ENCODE measurements at regions not wholly inside any gene's neighbourhood (a gene's known extent, or its start where the extent isn't known, plus 50 kb on each side); places are given as distances from the start of the nearest gene placed in this dataset.
A peak's percentile ranks its signal among the peaks of the same experiment; 100 is the strongest.

DNA sequence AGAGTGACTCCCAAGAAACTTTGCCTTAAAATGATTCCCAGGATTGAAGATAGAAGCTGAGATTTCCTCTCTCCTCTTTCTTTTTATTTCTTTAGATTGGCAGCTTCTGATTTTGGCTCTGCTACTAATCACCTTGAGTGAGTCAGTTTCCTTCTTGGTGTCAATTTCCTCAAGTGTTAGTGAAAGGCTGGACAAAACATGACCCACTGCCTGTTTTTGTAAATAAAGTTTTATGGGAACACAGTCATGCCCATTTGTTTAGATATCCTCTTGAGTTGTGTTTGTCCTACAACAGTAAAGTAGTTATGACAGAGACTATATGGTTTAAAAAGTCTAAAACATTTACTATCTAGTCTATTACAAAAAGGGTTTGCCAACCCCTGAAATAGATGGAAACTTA, 227.2 kb upstream of the TBX3 start:
- no peak for DNase-seq

DNA sequence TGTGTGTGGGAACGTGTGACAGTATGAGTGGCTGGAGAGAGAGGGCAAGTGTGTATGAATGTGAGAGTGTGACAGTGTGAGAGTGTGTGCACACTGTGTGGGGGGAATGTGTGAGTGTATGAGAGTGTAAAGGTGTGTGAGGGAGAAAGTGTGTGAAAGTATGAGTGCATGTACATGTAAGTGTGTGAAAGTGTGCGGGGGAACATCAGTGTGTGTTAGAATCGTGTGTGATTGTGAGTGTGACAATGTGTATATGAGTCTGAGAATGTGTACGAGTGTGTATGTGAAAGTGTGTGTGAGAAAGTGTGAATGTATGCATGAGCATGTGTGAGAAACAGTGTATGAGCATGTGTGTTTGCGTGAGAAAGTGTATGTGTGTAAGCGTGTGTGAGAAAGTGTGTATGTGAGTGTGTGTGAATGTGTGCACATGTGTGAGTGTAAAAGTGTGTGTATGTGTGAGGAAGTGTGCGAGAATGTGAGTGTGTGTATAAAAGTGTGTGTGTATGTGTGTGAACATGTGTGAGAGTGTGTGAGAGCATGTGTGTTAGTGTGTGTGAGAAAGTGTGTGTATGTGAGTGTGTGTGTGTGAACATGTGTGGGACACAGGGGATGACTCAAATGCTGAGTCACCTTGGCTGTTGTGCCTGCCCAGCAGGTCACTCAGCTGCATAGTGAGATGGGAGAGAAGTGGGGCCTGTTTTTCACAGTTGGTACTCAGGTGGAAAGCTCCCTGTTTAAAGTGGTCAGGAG, 220.5 kb upstream of the TBX3 start:
- no peak for DNase-seq

DNA sequence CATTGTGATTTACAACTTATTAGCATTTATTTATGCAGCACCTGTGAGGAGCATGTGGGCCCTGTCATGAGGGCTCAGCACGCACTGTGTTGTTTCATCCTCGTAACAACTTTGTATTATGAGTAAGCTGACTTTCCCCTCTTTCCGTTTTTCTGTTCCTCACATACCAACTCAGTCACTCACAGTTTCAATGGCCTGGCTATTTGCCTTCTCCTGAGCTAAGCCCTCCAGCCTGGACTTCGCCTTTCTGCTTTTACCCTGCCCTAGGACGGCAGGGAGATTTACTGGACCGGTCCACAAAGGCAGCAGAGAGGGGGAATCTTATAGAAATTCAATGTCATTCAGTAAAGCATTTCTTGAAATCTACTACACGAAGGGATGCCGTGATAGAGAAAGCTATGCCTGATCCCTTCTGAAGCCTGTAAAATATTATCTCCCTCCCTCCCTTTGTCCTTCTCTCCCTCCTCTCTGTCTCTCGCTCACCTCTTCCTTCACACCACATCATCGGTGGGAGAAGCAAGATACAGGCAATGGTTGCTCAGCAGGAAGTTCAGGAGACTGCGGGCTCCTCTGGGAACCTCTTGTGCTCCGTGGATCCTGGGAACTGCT, 219.2 kb upstream of the TBX3 start:
- DNase-seq = no peak

DNA sequence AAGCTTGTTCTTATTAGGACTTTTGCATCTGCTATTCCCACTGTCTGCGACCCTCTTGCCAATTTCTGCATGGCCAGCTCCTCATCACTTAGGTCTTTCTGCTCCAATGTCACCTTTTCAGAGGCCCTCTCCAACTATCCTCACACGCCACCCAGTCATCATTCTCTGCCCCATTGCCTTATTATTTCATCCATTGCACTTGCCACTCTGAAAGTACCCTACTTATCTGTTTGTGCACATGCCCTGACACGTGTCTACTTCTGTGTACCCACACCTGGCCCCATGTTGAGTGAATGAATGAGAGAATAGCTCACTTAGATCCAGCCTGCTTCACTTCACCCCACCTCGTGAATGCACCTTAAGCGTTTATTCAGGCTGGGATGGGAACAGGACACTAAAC, 218.7 kb upstream of the TBX3 start:
- DNase-seq = no peak

DNA sequence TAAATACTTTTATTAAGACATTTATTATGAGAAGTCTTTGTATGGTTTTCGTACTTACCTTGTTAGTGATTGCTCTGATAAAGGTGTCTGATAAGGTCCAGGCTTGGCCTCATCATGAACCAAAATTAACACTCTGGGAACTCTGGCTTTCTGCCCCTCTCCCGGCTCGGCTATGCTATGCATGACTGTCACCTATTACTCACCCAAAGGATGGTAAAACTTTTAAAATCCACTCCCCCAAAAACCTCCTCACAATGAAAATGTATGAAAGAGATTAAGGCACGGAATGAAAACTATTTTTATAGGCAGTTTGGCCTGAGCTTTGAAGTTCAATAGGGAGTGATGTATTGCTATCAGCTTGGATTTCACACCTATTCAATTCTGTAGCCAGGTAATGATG, 217.3 kb upstream of the TBX3 start:
- DNase-seq = no peak

DNA sequence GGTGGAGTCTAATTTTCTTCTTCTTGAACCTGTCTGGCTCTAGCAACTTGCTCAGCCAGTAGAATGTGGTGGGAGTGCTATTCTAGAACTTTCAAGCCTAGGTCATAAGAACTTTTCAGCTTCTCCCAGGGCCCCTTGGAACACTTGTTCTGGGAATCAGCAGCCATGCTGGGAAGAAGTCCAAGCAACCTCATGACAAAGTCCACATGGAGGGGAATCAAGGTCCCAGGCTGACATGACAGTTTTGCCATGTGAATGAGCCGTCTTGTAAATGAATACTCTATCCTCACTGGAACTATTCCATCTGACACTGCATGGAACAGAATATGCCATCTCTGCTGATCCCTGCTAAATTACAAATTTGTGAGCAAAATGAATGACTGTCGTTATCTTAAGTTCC, 214.2 kb upstream of the TBX3 start:
- no peak for DNase-seq

DNA sequence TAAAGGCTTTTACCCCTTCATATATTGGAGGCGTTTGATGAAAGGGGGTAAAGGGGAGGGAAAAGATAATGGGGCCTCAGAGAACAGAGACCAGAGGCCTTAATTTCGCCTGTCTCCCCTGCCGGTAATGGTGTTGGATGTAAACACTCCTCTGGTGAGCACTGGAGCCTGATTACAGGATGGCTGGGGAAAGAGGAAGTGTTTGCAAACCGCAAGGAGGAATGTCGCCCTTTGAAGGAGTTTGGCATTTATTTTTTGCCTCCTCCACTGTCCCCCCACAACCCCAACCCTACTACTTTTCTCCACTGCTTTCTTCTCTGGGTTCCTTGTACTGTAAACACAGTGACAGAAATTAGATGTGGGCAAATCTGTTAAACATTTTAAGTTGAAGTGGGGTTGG, 211.9 kb upstream of the TBX3 start:
- DNase-seq = no peak

DNA sequence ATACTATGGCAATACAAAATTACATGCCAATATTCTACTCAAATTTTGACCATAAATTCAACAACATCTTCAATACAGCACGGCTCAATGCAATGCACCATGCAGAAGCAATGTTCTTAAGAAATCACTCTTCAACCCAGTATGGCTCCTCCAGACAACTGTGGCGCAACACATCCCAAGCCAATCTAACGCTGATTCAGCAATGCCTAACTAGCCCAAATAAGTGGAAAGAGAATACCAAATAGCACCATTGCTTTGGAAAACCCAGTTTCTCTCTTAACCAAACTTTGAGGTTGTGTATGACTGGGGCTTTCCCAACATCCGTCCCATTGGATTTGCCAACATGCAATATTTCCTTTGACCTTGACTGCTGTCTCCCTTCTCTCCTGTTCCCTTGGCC, 211.1 kb upstream of the TBX3 start:
- no peak for DNase-seq

DNA sequence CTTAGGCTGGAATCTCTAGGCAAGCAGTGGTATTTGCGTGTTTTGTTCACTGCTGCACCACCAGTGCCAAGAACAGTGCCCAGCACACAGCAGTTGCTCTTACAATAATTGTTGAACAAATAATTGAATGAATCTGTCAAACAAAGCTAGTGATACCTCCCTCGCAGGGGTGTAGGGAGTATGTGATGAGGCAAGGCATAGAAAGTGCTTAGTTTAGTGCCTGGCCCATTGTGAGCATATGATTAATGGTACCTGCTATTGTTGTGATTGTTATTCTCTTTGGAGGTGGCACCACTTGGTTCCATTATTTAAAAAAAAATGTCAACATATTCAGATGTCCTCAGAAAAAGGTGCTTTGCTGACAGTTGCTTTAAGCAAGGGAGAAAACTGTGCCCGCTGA, 210.1 kb upstream of the TBX3 start:
- no peak for DNase-seq

DNA sequence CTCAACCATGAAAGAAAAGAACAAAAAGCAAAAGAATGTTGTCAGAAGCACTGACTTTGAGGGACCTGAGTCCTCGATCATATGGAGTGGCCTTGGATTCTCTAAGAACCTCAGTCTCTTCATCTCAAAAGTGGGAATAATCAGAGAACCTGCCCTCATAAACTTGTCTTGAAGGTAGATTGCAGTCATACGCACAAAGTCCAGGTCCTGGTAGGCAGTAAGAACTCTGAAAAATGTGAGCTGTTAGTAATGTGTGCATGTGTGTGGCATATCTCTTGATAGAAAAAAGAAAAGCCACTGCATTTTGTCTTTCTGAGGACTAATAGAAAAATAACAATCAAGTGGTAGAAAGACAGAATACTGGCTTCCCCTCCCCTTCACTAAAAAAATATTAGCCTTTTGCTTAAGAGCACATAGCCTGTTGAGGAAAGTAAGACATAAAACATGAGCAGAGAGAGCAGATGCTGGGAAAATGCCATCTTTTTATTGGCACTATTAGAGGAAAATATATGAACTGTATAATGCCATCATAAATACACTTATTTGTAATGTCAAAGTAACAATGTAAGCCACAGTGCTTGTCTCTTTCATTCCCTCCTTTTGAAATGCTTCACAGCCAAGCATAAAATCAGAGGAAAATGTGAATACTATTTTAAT, 205.1 kb upstream of the TBX3 start:
- DNase-seq = no peak

DNA sequence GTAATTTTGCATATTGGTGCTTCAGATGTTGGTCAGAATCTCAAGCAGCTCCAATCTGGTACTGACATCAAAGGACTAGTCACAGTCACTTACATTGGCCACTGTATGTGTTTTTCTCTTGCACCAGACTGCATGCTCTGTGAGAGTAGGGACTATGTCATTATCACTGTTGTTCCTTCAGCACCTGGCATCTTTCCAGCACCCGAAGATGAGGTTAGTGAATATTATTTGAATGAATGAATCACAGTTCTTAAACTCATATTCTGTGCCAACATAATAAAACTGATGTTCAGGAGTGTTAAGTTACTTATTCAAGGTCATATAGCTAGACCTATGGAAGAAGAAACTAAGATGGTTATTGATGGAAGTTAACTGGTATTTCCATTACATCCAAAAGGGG, 204.5 kb upstream of the TBX3 start:
- no peak for DNase-seq

DNA sequence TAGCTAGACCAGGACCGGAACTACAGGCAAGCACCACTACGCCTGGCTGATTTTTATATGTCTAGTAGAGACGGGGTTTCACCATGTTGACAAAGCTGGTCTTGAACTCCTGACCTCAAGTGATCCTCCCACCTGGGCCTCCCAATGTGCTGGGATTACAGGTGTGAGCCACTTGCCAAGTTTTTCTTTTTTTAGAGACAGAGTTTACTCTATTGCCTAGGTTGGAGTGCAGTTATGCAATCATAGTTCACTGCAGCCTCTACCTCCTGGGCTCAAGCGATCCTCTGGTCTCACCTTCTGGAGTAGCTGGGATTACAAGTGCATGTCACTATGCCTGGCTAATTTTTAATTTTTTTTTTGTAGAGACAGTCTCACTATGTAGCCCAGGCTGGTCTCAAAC, 201.5 kb upstream of the TBX3 start:
- no peak for DNase-seq

DNA sequence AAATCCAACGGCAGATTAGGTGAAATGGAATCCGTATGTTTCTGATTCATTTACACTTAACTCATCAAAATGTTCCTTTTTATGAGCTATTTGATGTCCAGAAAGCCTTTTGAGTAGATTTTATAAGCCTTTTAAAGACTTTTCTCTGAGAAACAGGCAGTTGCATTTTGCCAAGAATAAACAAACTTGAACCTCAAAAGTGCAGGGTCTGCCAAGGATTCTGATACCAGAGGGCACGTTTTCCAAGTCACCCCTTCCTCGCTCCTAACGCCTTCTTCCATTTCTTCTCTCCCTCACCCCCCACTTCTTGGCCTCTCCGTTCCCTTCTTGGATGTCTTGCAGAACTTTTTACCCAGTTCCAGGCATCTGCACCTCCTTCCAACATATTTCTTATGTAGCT, 200.6 kb upstream of the TBX3 start:
- DNase-seq = no peak

DNA sequence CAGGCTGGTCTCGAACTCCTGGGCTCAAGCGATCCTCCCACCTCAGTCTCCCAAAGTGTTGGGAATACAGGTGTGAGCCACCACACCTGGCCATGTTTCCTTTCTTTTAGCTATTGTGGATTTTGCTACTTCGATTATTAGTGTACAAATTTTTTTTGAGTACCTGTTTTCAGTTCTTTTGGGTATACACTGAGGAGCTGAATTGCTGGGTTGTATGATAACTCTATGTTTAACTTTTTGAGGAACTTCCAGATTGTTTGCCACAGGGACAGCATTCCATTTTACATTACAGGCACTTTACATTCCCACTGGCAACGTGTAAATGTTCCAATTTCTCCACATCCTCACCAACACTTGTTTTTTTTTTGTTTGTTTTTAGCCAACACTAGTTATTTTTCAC, 198.1 kb upstream of the TBX3 start:
- no peak for DNase-seq

DNA sequence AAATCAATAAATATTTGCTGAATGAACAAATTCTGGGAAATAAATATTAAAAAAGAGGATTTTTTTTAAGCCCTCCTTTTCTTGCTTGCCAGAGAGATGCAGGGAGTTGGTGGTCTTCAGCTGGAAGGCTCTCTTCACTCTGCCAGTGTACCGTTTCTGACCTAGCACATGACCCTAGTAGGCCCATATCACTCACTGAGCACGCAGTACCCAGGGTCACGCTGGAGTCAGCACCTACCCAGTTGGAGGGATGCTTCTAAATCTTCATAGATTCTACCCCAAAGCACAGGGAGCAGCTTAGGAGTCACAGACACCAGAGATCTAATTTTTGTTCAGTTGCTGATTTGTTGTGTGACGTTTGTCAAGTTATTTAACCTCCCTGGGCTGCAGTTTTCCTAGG, 195.4 kb upstream of the TBX3 start:
- no peak for DNase-seq

DNA sequence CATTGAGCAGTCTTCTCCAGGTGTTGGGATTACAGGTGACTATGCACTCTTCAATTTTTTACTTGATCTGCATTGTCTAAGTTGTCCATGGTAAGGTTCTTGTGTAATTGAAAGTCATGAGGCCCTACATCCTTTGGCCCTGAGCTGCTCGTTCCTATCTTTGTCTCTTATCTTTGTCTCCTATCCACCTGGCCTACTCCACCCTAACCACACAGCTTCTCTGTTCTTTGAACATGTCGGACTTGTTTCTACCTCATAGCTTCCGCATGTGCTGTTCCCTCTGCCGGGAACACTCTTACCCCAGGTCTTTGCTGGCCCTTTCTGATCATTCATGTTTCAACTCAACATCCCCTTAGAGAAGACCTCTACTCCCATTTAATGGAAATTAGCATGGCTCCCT, 194.8 kb upstream of the TBX3 start:
- no peak for DNase-seq

DNA sequence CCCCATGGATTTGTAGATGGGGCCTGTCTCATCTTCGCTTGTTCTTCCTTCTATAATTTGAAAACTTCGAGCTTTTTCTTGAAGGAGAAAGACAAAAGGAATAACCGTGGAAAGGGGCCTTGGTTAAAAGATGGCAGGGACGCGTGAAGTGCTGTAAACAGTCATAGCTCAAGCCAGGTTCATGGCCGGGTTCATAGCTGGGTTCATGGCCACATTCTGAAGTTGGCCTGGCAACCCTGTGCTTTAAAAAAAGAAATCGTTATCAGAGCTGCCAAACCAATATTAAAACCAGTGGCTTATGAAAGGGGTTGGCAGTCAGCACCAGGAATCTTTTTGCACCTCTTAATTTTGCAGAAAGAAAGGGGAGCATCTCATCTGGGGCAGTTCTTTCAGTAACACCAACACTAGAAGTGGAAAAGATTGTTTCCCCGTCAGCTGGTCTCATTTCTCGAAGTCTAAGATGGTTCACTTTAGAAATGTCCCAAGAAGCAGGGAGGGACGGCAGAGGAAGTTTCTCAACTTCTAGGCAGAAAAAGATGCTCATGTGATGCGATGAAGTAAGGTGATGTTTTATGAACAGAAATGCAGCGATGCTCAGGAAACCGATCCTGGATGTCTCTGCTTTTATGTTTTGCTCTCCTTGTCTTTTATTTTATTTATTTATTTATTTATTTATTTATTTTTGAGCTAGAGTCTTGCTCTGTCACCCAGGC, 193.1 kb upstream of the TBX3 start:
- no peak for DNase-seq

DNA sequence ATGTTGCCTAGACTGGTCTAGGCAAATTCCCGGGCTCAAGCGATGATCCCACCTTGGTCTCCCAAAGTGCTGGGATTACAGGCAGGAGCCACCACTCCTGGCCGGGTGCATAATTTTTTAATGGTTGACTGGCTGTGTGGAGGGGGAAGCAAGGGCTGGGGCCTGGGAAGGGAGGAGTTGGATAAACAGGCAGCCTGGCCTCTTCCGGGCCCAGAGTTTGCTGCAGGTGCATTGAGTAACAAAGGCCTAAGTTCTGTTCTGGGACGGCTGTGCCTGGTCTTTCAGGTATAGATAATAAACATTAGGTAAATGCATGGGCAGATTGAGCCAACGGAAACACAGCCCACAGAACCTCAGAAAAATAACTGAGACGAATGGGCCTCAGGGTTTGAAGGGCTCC, 191.3 kb upstream of the TBX3 start:
- DNase-seq = no peak

DNA sequence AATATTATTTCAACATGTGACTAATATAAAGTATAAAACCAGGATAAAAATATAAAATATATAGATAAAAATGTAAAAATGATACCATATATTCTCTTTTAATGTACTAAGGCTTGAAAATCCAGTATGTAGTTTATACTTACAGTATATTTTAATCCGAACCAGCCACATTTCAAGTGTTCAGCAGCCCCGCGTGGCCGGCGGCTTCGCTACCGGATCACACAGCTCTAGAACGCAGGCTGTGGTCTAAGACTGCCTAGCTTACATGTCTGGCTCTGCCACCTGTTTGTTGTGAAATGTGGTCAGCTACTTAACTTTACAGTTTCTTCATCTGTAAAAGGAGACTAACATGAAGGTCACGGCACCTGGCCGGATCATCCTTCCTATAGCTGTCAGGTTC, 189.7 kb upstream of the TBX3 start:
- DNase-seq = no peak

DNA sequence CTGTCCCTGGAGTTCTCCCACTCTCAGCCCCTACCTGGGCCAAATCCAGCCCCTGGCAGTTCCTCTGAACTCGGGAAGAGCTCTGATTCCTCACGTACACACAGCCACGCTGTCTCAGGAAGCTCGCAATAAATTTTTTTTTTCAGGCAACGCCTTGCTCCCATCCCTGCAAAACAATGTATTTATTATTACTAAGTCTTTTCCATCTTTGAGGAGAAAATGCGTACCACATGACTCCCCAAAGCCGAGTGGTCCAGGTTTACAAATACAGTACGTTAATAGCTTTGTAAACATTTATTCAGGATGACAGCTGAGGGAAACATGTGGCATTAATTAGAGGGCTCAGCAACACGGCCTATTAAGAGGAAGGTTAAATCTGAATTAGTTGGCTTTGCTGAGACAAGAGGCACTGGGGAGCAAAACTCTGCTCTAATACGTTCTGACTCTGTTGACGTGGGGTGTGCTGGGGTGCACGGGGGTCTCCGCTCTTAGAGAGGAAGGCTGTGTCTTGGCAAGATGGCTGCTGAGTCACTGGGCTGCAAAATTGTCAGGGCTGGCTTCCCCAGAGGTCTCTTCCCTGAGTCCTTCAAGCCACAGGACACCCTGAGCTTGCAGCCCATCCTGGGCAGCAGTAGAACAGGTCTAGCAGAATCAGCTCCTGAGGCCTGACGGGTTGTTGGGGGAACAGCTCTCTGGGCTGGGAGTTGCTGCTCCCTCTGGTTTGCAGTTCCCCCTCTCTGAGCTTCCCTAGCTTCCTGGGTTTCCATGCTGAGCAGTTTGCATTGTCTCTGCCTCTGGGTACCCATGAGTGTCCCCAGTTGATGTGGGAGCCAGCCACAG, 185.2 kb upstream of the TBX3 start:
- DNase-seq = peak; percentile 55

DNA sequence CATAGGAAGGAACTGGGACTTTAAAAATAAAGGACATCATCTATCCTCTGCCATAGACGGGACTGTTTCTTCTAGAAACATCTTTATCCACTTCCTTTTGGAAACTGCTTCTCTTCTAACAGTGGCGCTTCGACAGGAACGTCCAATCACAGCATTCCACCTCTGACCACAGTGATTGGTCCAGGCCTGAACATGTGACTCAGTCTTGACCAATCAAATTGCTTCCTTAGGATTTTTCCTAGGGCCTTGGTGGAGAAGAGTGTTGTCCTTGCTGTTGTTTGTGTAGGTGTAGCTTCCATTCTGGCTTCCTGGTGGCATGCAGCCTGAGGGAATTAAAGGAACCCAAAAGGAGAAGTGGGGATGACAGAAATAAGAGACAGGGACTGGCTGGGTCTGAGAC, 182.4 kb upstream of the TBX3 start:
- no peak for DNase-seq

DNA sequence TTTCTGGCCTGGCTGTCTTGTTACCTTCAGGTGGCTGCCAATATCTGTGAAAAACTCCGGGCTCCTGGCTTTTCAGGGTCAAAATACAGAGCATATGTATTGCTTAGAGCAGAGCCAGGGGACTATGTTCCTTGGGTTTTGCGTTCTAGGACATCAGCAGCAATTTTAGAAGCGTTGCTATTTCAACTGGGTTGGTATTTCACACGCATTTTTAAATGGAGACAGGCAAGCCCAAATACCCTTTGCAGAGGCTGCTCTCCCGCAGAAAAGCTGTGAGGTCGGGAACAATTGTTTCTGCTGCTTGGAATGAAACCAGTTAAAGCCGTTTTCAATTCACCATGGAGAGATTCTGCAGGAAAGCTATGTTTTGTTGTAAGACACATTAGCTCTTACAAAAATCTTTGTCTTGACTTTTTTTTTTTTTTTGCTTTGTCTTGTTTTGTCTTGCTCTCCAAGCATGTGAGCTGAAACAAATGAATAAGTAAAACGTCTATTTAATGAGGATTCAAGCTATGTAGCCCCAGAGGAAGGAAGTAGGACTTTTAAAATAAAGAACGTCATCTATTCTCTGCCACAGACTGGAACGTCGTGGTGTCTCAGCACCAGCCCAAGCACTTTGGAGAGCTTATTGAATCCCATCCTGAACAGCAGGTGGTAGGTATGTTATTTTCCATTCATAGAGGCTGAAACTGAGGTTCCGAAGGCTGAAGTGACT, 181.0 kb upstream of the TBX3 start:
- DNase-seq = no peak

Measured in NCI-H1092 treated with DMSO at 0.1 percent for 48 hours (cell line).